HCT116 (cell line): ENCODE measurements at regions not wholly inside any gene's neighbourhood (a gene's known extent, or its start where the extent isn't known, plus 50 kb on each side); places are given as distances from the start of the nearest gene placed in this dataset.

Experiments
- ATAC-seq: fragments of 200-7000 bp; cut with Tn5 transposase; 2 replicates; pipeline ENCODE4 v1.9.1; 2020; ENCODE audit warnings: mild to moderate bottlenecking, moderate library complexity
- BruUV-seq: library from RNA; stranded (reverse); fragments of 400-500 nt; replicated peaks from 2 replicates; lab custom pipeline; 2021; lab: Mats Ljungman, UMichigan
- CTCF ChIA-PET: fragments of 300-600 bp; sonication (Branson Sonifier 250); formaldehyde crosslinking; loops from one replicate; lab custom pipeline; 2021; ENCODE audit warnings: antibody characterized with exemption; lab: Charles Lee
- POLR2A ChIA-PET: fragments of 300-600, 350-600 bp; sonication (Branson Sonifier 250); formaldehyde crosslinking; loops from one replicate; lab custom pipeline; 2021; ENCODE audit warnings: antibody characterized with exemption; lab: Charles Lee
- RAD21 ChIA-PET, 2 experiments: fragments of 300-600 bp; sonication (Branson Sonifier 250); formaldehyde crosslinking; loops; one replicate each; lab custom pipeline; 2023; ENCODE audit warnings: low total read pairs in 2 of 2; ENCODE audit not compliant: uncharacterized antibody in 2 of 2, unreplicated experiment in 2 of 2, low non-redundant PET in 1 of 2; lab: Charles Lee
- DNase-seq: peaks from one replicate; pipeline ENCODE4 v3.0.0-alpha.2; 2010; ENCODE audit warnings: low read depth, low spot score
- H2AFZ ChIP-seq: fragments of 200-600 bp; shearing (Covaris generic), sonication (generic); 2 replicates; pipeline ENCODE4 v1.6.1; 2017; ENCODE audit warnings: low read depth, mixed run types, mixed read lengths, antibody characterized with exemption, low read length; ENCODE audit not compliant: poor library complexity, severe bottlenecking
- H3K27ac ChIP-seq: 2 replicates; pipeline ENCODE4 v1.5.1; 2012; ENCODE audit warnings: low read depth, low read length
- H3K27me3 ChIP-seq: fragments of 200-600 bp; sonication (generic); 2 replicates; pipeline ENCODE4 v1.6.1; 2016; ENCODE audit warnings: mixed run types, low read length, mixed read lengths; ENCODE audit not compliant: insufficient read depth
- H3K36me3 ChIP-seq, 2 experiments: fragments of 200-500 bp in 1 of 2; fragments of 200-600 bp in 1 of 2; sonication (Bioruptor generic) in 1 of 2; sonication (generic) in 1 of 2; 2 replicates each; pipeline versions ENCODE4 v1.5.1 to v1.6.1; 2014 to 2016; ENCODE audit warnings: low read length in 2 of 2, inconsistent platforms in 1 of 2, mixed read lengths in 1 of 2, mixed run types in 1 of 2; ENCODE audit not compliant: insufficient read depth in 2 of 2, control insufficient read depth in 1 of 2
- H3K4me1 ChIP-seq, 2 experiments: fragments of 200-600 bp in 1 of 2; sonication (generic) in 1 of 2; 2 replicates each; pipeline versions ENCODE4 v1.5.1 to v1.6.1; 2012 to 2017; ENCODE audit warnings: low read length in 2 of 2, inconsistent platforms in 1 of 2, mild to moderate bottlenecking in 1 of 2, mixed read lengths in 1 of 2, mixed run types in 1 of 2, moderate library complexity in 1 of 2; ENCODE audit not compliant: insufficient read depth in 2 of 2, control insufficient read depth in 1 of 2
- H3K4me2 ChIP-seq: fragments of 200-600 bp; sonication (generic); 2 replicates; pipeline ENCODE4 v1.6.1; 2017; ENCODE audit warnings: mixed run types, low read length, mixed read lengths
- H3K4me3 ChIP-seq, 2 experiments: fragments of 200-600 bp in 1 of 2; sonication (generic) in 1 of 2; replicated peaks in 1 of 2; 2 replicates each; pipeline ENCODE4 v1.5.1; 2011 to 2016; ENCODE audit warnings: low read length in 2 of 2, control low read depth in 1 of 2, low read depth in 1 of 2, mild to moderate bottlenecking in 1 of 2, mixed read lengths in 1 of 2, mixed run types in 1 of 2
- H3K79me2 ChIP-seq: fragments of 200-600 bp; sonication (generic); 2 replicates; pipeline ENCODE4 v1.6.1; 2017; ENCODE audit warnings: mild to moderate bottlenecking, mixed run types, low read length, moderate library complexity, mixed read lengths; ENCODE audit not compliant: insufficient read depth
- H3K9ac ChIP-seq: fragments of 200-600 bp; sonication (generic); 2 replicates; pipeline ENCODE4 v1.6.1; 2016; ENCODE audit warnings: low read length, mixed read lengths
- H3K9me2 ChIP-seq: fragments of 200-600 bp; sonication (generic), shearing (Covaris generic); 2 replicates; pipeline ENCODE4 v1.6.1; 2017; ENCODE audit warnings: mixed run types, mild to moderate bottlenecking, moderate library complexity; ENCODE audit not compliant: insufficient read depth
- H3K9me3 ChIP-seq, 2 experiments: fragments of 200-500 bp in 1 of 2; fragments of 200-600 bp in 1 of 2; sonication (Bioruptor generic) in 1 of 2; sonication (generic) in 1 of 2; 2 replicates each; pipeline ENCODE4 v1.6.1; 2014 to 2017; ENCODE audit warnings: low read length in 2 of 2, mixed read lengths in 2 of 2, inconsistent platforms in 1 of 2, low read depth in 1 of 2, mild to moderate bottlenecking in 1 of 2, mixed run types in 1 of 2, moderate library complexity in 1 of 2; ENCODE audit not compliant: control insufficient read depth in 1 of 2, insufficient read depth in 1 of 2
- H4K20me1 ChIP-seq: fragments of 200-600 bp; sonication (generic), shearing (Covaris generic); 2 replicates; pipeline ENCODE4 v1.6.1; 2017; ENCODE audit warnings: mixed run types, mild to moderate bottlenecking, moderate library complexity; ENCODE audit not compliant: insufficient read depth
- CEBPB ChIP-seq: IDR thresholded peaks from 2 replicates; pipeline ENCODE4 v1.6.1; 2012; ENCODE audit warnings: low read depth
- EGR1 ChIP-seq: IDR thresholded peaks from 2 replicates; pipeline ENCODE4 v1.6.1; 2012; ENCODE audit warnings: low read depth
- ELF1 ChIP-seq: IDR thresholded peaks from 2 replicates; pipeline ENCODE4 v1.6.1; 2012; ENCODE audit warnings: low read depth, borderline replicate concordance
- EZH2 ChIP-seq: fragments of 200-600 bp; sonication (generic); IDR thresholded peaks from 2 replicates; pipeline ENCODE4 v1.6.1; 2017; ENCODE audit warnings: antibody characterized with exemption, mixed run types
- EZH2phosphoT487 ChIP-seq: fragments of 200-600 bp; IDR thresholded peaks from 2 replicates; pipeline ENCODE4 v1.6.1; 2018; ENCODE audit warnings: antibody characterized with exemption, borderline replicate concordance
- POLR2A ChIP-seq: IDR thresholded peaks from 2 replicates; pipeline ENCODE4 v1.7.0; 2011; ENCODE audit warnings: borderline replicate concordance; ENCODE audit not compliant: insufficient read depth, insufficient read length; ENCODE audit errors: extremely low read depth
- RAD21 ChIP-seq: IDR thresholded peaks from 2 replicates; pipeline ENCODE4 v1.6.1; 2012; ENCODE audit warnings: low read depth, mild to moderate bottlenecking
- SIN3A ChIP-seq: IDR thresholded peaks from 2 replicates; pipeline ENCODE4 v1.6.1; 2012; ENCODE audit warnings: low read depth
- SP1 ChIP-seq: IDR thresholded peaks from 2 replicates; pipeline ENCODE4 v1.6.1; 2012; ENCODE audit warnings: low read depth
- YY1 ChIP-seq: IDR thresholded peaks from 2 replicates; pipeline ENCODE4 v1.6.1; 2011; ENCODE audit warnings: low read length, low read depth, moderate library complexity, mild to moderate bottlenecking; ENCODE audit not compliant: insufficient replicate concordance; ENCODE audit errors: extremely low read depth
- ZFX ChIP-seq: fragments of 450-650 bp; IDR thresholded peaks from 2 replicates; pipeline ENCODE4 v1.6.1; 2017
- intact Hi-C: fragments of 100-400 bp; cut with micrococcal nuclease; formaldehyde crosslinking; loops from 2 replicates; pipeline ENCODE4 v1.10.0; 2022
- TF ChIP-seq, protein P1 (sequence below), 3 experiments: fragments of 200-600 bp in 1 of 3; sonication (generic) in 1 of 3; IDR thresholded peaks in 2 of 3; conservative IDR thresholded peaks in 1 of 3; 2 replicates each; pipeline ENCODE4 v1.5.1; 2012 to 2017; ENCODE audit warnings: low read depth in 2 of 3, low read length in 2 of 3, antibody characterized with exemption in 1 of 3, borderline replicate concordance in 1 of 3, control low read depth in 1 of 3, mild to moderate bottlenecking in 1 of 3, mixed read lengths in 1 of 3, mixed run types in 1 of 3, moderate library complexity in 1 of 3; ENCODE audit not compliant: insufficient read depth in 1 of 3

DNA sequence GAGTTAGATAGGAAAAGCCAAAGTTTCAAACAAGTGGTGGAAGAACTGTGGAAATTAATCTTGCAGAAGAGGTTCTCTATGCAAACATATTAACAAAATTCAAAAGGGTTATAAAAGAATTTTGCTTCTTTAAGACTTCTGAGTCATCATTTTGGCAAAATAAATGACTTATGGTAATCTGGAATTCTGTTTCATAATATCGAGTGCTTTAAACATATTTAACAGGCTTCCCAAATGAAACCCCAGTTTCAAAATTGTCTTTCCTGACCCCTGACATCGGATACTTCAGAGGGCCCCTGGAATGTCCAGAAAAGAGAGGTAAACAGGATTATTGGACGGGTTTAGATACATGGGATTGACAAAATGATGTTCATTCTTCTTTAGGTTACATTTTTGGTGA, 444.6 kb downstream of the HTR7 start:
- no peak overlapping the region for H3K9ac ChIP-seq
- no peaks in the 10 kb centered on the region for H3K9me2 ChIP-seq
- H3K4me3 ChIP-seq = no peak overlapping the region
- H3K36me3 ChIP-seq = 0 out of 4 replicates have a peak, but pooled peaks cover 0 to 3% of the 10 kb centered on the region in 2 experiments
- no peak overlapping the region for H3K4me2 ChIP-seq
- H3K79me2 ChIP-seq = no peaks in the 10 kb centered on the region
- no peak overlapping the region for H3K27ac ChIP-seq
- H4K20me1 ChIP-seq = no peaks in the 10 kb centered on the region
- TF ChIP-seq SP1 (no peak), CEBPB (no peak), RAD21 (no peak), YY1 (no peak), EZH2phosphoT487 (no peak), EZH2 (no peak), ZFX (no peak), POLR2A (no peak)
- TF ChIP-seq, protein P1, sequence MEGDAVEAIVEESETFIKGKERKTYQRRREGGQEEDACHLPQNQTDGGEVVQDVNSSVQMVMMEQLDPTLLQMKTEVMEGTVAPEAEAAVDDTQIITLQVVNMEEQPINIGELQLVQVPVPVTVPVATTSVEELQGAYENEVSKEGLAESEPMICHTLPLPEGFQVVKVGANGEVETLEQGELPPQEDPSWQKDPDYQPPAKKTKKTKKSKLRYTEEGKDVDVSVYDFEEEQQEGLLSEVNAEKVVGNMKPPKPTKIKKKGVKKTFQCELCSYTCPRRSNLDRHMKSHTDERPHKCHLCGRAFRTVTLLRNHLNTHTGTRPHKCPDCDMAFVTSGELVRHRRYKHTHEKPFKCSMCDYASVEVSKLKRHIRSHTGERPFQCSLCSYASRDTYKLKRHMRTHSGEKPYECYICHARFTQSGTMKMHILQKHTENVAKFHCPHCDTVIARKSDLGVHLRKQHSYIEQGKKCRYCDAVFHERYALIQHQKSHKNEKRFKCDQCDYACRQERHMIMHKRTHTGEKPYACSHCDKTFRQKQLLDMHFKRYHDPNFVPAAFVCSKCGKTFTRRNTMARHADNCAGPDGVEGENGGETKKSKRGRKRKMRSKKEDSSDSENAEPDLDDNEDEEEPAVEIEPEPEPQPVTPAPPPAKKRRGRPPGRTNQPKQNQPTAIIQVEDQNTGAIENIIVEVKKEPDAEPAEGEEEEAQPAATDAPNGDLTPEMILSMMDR (IDR thresholded peaks at IDR 0.05 in 2 of 3, conservative IDR thresholded peaks at IDR 0.05 in 1 of 3; ENCODE audit: borderline replicate concordance in 1 of 3, insufficient read depth in 1 of 3, low read depth in 2 of 3, low read length in 2 of 3) = no peak
- no peak overlapping the region for H2AFZ ChIP-seq
- no peak for DNase-seq
- ChIA-PET POLR2A (no interaction called here), CTCF (no interaction called here), RAD21 (no interaction called here)
- H3K27me3 ChIP-seq = no peaks in the 10 kb centered on the region
- H3K4me1 ChIP-seq = peaks cover 0 to 3% of the 10 kb centered on the region in 2 experiments; a peak in 1 of 4 replicates
- peaks cover 0 to 6% of the 10 kb centered on the region in 2 experiments; a peak in 1 of 4 replicates for H3K9me3 ChIP-seq
- intact Hi-C loops = no loop called here
- ATAC-seq = no peak
- no TSS peak for BruUV-seq

DNA sequence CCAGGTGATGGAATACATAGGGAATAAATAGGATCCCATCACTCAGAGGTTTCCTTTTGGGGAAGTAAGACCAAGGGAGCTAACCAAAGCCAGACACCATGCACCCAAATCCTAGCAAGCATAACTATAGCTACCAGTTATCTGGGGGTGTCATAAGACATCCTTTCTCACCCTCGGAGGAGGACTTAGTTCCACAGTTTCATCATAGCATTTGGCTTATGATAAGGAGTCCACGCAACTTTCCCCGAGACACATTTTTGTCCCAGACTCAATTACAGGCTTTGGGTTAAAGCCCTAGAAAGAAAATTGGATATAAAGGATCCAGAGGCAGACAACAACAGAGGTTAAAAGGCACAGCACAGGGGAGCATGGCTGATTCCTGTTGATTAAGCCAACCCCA, 442.9 kb downstream of the HTR7 start:
- Histone ChIP-seq H3K4me2 (no peak overlapping the region), H3K79me2 (no peaks in the 10 kb centered on the region), H3K4me3 (no peak overlapping the region), H4K20me1 (no peaks in the 10 kb centered on the region), H3K27ac (no peak overlapping the region), H3K27me3 (no peaks in the 10 kb centered on the region), H3K9ac (no peak overlapping the region)
- RAD21 ChIA-PET = no interaction called here
- TF ChIP-seq EGR1 = no peak
- no peak for TF ChIP-seq SIN3A
- no peak for TF ChIP-seq YY1
- no peak for TF ChIP-seq ELF1
- TF ChIP-seq, all 23 proteins: peak for 0
- intact Hi-C loops = no loop called here
- ATAC-seq = no peak
- CTCF ChIA-PET = no interaction called here
- no TSS peak for BruUV-seq
- Histone ChIP-seq H3K36me3 (0 out of 4 replicates have a peak, but pooled peaks cover 0 to 3% of the 10 kb centered on the region in 2 experiments), H3K9me2 (no peaks in the 10 kb centered on the region), H3K4me1 (peaks cover 0 to 9% of the 10 kb centered on the region in 2 experiments; a peak in 1 of 4 replicates), H2AFZ (no peak overlapping the region), H3K9me3 (peaks cover 0 to 6% of the 10 kb centered on the region in 2 experiments; a peak in 1 of 4 replicates)
- POLR2A ChIA-PET = no interaction called here
- no peak for DNase-seq
